ENCODE measurements at regions not wholly inside any gene's neighbourhood (a gene's known extent, or its start where the extent isn't known, plus 50 kb on each side); places are given as distances from the start of the nearest gene placed in this dataset.

GRCh38 chr16:86862595-86863280 lies 284.4 kb downstream of the FOXL1 start (continued):
- no peak for TF ChIP-seq ZBTB33 (IDR thresholded peaks at IDR 0.05)
- no peak for TF ChIP-seq BCLAF1 (IDR thresholded peaks at IDR 0.05)
- no peak for TF ChIP-seq NR2F1 (conservative IDR thresholded peaks at IDR 0.05)
- no peak for TF ChIP-seq SRF (IDR thresholded peaks at IDR 0.05; ENCODE audit: low read depth in 2 of 2, low read length in 2 of 2)
- TF ChIP-seq POU2F2 (IDR thresholded peaks at IDR 0.05; ENCODE audit: borderline replicate concordance, low read depth, low read length), result no peak
- TF ChIP-seq KDM1A (IDR thresholded peaks at IDR 0.05; ENCODE audit: borderline replicate concordance), result no peak

GRCh38 chr16:86863609-86864008 lies 285.3 kb downstream of the FOXL1 start:
- no TSS peak for BruUV-seq (replicated peaks)
- Histone ChIP-seq H3K27me3 (replicated peaks in 1 of 2; ENCODE audit: control insufficient read depth in 2 of 2, insufficient read depth in 2 of 2, low read length in 1 of 2) (no peaks in the 10 kb centered on the region), H3K27ac (ENCODE audit: control insufficient read depth, insufficient read depth) (no peak overlapping the region), H3K4me1 (ENCODE audit: control insufficient read depth, insufficient read depth, low read length) (no peaks in the 10 kb centered on the region), H3K4me2 (ENCODE audit: control insufficient read depth, insufficient read depth) (no peak overlapping the region), H3K79me2 (ENCODE audit: control insufficient read depth, insufficient read depth, low read length) (no peaks in the 10 kb centered on the region), H3K9me3 (replicated peaks; ENCODE audit: control insufficient read depth, insufficient read depth, low read length) (no peaks in the 10 kb centered on the region; the same call in 2 of the 3 replicates), H3K4me3 (no peak overlapping the region), H2AFZ (ENCODE audit: control insufficient read depth, low read depth, low read length) (no peak overlapping the region), H4K20me1 (ENCODE audit: control insufficient read depth, insufficient read depth) (no peaks in the 10 kb centered on the region), H3K9ac (ENCODE audit: control insufficient read depth, insufficient read depth, low read length) (no peak overlapping the region), H3K36me3 (ENCODE audit: control insufficient read depth in 2 of 2, insufficient read depth in 2 of 2, low read length in 1 of 2) (no peaks in the 10 kb centered on the region)
- ChIA-PET SMC1A (ENCODE audit: uncharacterized antibody, unreplicated experiment) (no interaction called here), CTCF (no interaction called here), RAD21 (ENCODE audit: unreplicated experiment) (no interaction called here), POLR2A (no interaction called here)
- ATAC-seq (no peak), FAIRE-seq (no peak), DNase-seq (ENCODE audit: low read depth, low spot score) (no peak)
- in situ Hi-C loops (cut with MboI), result no loop called here
- WGBS (ENCODE audit: insufficient coverage, insufficient replicate concordance, low lambda C conversion rate, missing lambda C conversion rate), result 25% methylated on average over 7 of the region's 7 CpGs
- intact Hi-C loops (cut with micrococcal nuclease; ENCODE audit: unreplicated experiment), result no loop called here
- no peak for TF ChIP-seq NFXL1 (IDR thresholded peaks at IDR 0.05; ENCODE audit: borderline replicate concordance)
- no peak for TF ChIP-seq ATF7 (IDR thresholded peaks at IDR 0.05; ENCODE audit: low read depth)
- no peak for TF ChIP-seq POLR2AphosphoS5 (IDR thresholded peaks at IDR 0.05; ENCODE audit: low read length)
- no peak for TF ChIP-seq MTA3 (IDR thresholded peaks at IDR 0.05; ENCODE audit: borderline replicate concordance, low read length)
- TF ChIP-seq ZNF592 (IDR thresholded peaks at IDR 0.05), result no peak
- no peak for TF ChIP-seq ZNF274 (IDR thresholded peaks at IDR 0.05; ENCODE audit: insufficient read depth, insufficient read length)
- TF ChIP-seq TCF7 (IDR thresholded peaks at IDR 0.05; ENCODE audit: borderline replicate concordance), result no peak
- TF ChIP-seq SUPT20H (IDR thresholded peaks at IDR 0.05; ENCODE audit: borderline replicate concordance, control insufficient read depth, low read depth, low read length), result no peak
